ENCODE measurements at regions not wholly inside any gene's neighbourhood (a gene's known extent, or its start where the extent isn't known, plus 50 kb on each side); places are given as distances from the start of the nearest gene placed in this dataset.

DNA sequence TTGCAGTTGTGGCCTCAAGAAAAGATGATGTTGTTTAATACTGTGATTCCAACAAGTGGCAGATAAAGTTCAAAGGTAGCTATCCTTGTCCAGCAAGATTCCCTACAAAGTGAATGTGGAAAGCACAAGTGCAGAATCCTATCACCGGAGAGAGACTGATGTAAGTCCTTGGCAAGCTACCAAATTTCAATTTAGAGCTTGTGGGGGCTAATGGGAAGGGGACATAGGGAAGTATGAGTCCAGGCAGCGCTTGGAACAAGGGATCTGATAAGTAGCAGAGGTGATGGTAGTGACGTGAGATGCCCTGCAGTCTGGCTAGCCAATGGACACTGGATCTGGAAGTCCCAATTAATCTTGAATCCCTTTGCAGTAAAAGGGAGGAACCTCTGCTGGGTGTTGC lies 165.2 kb upstream of the DTNA start:
- Histone ChIP-seq H3K18ac (ENCODE audit: low read length) (no peak overlapping the region), H2BK12ac (ENCODE audit: low read length) (no peak overlapping the region), H2AK5ac (ENCODE audit: low read depth, low read length) (no peak overlapping the region), H4K8ac (ENCODE audit: low read depth, low read length) (no peak overlapping the region), H3K9ac (ENCODE audit: low read depth, low read length, poor library complexity) (no peak overlapping the region), H3K4me2 (ENCODE audit: insufficient read depth, low read length, poor library complexity, severe bottlenecking) (no peak overlapping the region), H3K36me3 (replicated peaks in 1 of 2; ENCODE audit: control insufficient read depth in 2 of 2, insufficient read depth in 2 of 2, low read length in 2 of 2) (no peaks in the 10 kb centered on the region), H3K27me3 (ENCODE audit: control insufficient read depth in 3 of 3, insufficient read depth in 3 of 3, low read depth in 1 of 3, low read length in 3 of 3) (no peaks in the 10 kb centered on the region), H4K91ac (ENCODE audit: low read depth, low read length, poor library complexity) (no peak overlapping the region), H2BK15ac (ENCODE audit: low read length) (no peak overlapping the region), H2BK5ac (ENCODE audit: low read length) (no peak overlapping the region), H3K9me3 (replicated peaks in 1 of 2; ENCODE audit: control insufficient read depth in 2 of 2, insufficient read depth in 1 of 2, low read depth in 1 of 2, low read length in 2 of 2) (no peaks in the 10 kb centered on the region), H3K79me1 (ENCODE audit: low read depth, low read length) (no peaks in the 10 kb centered on the region), H3K27ac (replicated peaks; ENCODE audit: low read length) (no peak overlapping the region), H3K23ac (ENCODE audit: low read depth, low read length, poor library complexity) (no peak overlapping the region), H3K4me3 (ENCODE audit: low read length in 2 of 2) (no peak overlapping the region), H2AFZ (ENCODE audit: low read length) (no peak overlapping the region), H2BK120ac (ENCODE audit: low read depth, low read length) (no peak overlapping the region), H3K4ac (ENCODE audit: low read length) (no peak overlapping the region), H3K4me1 (ENCODE audit: control insufficient read depth in 2 of 2, insufficient read depth in 1 of 2, low read depth in 1 of 2, low read length in 2 of 2) (no peaks in the 10 kb centered on the region), H3K14ac (ENCODE audit: low read length) (no peak overlapping the region)
- DNase-seq (ENCODE audit: low spot score): no peak
- no CpG with 5 or more reads among the region's 3 CpGs for WGBS, 2 donors (ENCODE audit: extremely low coverage in 2 of 2, insufficient read length in 2 of 2, insufficient replicate concordance in 1 of 2)

- H3K4me1 ChIP-seq (ENCODE audit: control insufficient read depth in 2 of 2, insufficient read depth in 1 of 2, low read depth in 1 of 2, low read length in 2 of 2): no peaks in the 10 kb centered on the region
- H3K14ac ChIP-seq (ENCODE audit: low read length): no peak overlapping the region
- no peaks in the 10 kb centered on the region for H3K9me3 ChIP-seq (replicated peaks in 1 of 2; ENCODE audit: control insufficient read depth in 2 of 2, insufficient read depth in 1 of 2, low read depth in 1 of 2, low read length in 2 of 2)
- no peak overlapping the region for H2BK12ac ChIP-seq (ENCODE audit: low read length)
- no CpG with 5 or more reads among the region's 2 CpGs for WGBS, 2 donors (ENCODE audit: extremely low coverage in 2 of 2, insufficient read length in 2 of 2, insufficient replicate concordance in 1 of 2)
- H3K9ac ChIP-seq (ENCODE audit: low read depth, low read length, poor library complexity): no peak overlapping the region
- H3K27ac ChIP-seq (replicated peaks; ENCODE audit: low read length): no peak overlapping the region
- no peak overlapping the region for H3K4ac ChIP-seq (ENCODE audit: low read length)
- no peaks in the 10 kb centered on the region for H3K27me3 ChIP-seq (ENCODE audit: control insufficient read depth in 3 of 3, insufficient read depth in 3 of 3, low read depth in 1 of 3, low read length in 3 of 3)
- no peak overlapping the region for H3K4me3 ChIP-seq (ENCODE audit: low read length in 2 of 2)
- H4K8ac ChIP-seq (ENCODE audit: low read depth, low read length): no peak overlapping the region
- no peak overlapping the region for H2BK5ac ChIP-seq (ENCODE audit: low read length)
- H3K23ac ChIP-seq (ENCODE audit: low read depth, low read length, poor library complexity): no peak overlapping the region
- no peak for DNase-seq (ENCODE audit: low spot score)
- H3K36me3 ChIP-seq (replicated peaks in 1 of 2; ENCODE audit: control insufficient read depth in 2 of 2, insufficient read depth in 2 of 2, low read length in 2 of 2): no peaks in the 10 kb centered on the region
- no peaks in the 10 kb centered on the region for H3K79me1 ChIP-seq (ENCODE audit: low read depth, low read length)
- no peak overlapping the region for H2BK120ac ChIP-seq (ENCODE audit: low read depth, low read length)
- no peak overlapping the region for H2AK5ac ChIP-seq (ENCODE audit: low read depth, low read length)
- H3K4me2 ChIP-seq (ENCODE audit: insufficient read depth, low read length, poor library complexity, severe bottlenecking): no peak overlapping the region
- no peak overlapping the region for H3K18ac ChIP-seq (ENCODE audit: low read length)
- no peak overlapping the region for H2BK15ac ChIP-seq (ENCODE audit: low read length)
- H4K91ac ChIP-seq (ENCODE audit: low read depth, low read length, poor library complexity): no peak overlapping the region
- no peak overlapping the region for H2AFZ ChIP-seq (ENCODE audit: low read length)
Measured at GRCh38 chr18:34548120-34548972, 161.8 kb upstream of the DTNA start.

DNA sequence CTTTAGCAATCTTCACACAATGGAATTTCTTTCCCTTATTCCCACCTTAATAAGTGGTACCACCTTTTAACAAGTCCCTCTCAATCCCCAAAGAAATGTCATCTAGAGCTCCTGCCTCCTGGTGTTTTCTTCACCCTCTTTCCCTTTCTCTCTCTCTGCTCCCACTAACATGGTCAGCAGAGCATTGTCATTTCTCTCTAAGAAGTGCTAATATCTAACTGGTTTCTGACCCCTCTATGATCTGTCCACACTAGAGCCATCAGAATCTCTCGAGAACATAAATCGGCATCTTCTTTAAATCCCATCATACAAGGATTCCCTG lies 161.2 kb upstream of the DTNA start:
- Histone ChIP-seq H2BK5ac (ENCODE audit: low read length) (no peak overlapping the region), H3K79me1 (ENCODE audit: low read depth, low read length) (no peaks in the 10 kb centered on the region), H3K14ac (ENCODE audit: low read length) (no peak overlapping the region), H3K23ac (ENCODE audit: low read depth, low read length, poor library complexity) (no peak overlapping the region), H4K91ac (ENCODE audit: low read depth, low read length, poor library complexity) (no peak overlapping the region), H2BK15ac (ENCODE audit: low read length) (no peak overlapping the region), H3K9me3 (replicated peaks in 1 of 2; ENCODE audit: control insufficient read depth in 2 of 2, insufficient read depth in 1 of 2, low read depth in 1 of 2, low read length in 2 of 2) (no peaks in the 10 kb centered on the region), H3K36me3 (replicated peaks in 1 of 2; ENCODE audit: control insufficient read depth in 2 of 2, insufficient read depth in 2 of 2, low read length in 2 of 2) (no peaks in the 10 kb centered on the region), H3K4ac (ENCODE audit: low read length) (no peak overlapping the region), H3K18ac (ENCODE audit: low read length) (no peak overlapping the region), H3K4me2 (ENCODE audit: insufficient read depth, low read length, poor library complexity, severe bottlenecking) (no peak overlapping the region), H2AK5ac (ENCODE audit: low read depth, low read length) (no peak overlapping the region), H3K27me3 (ENCODE audit: control insufficient read depth in 3 of 3, insufficient read depth in 3 of 3, low read depth in 1 of 3, low read length in 3 of 3) (no peaks in the 10 kb centered on the region), H2BK12ac (ENCODE audit: low read length) (no peak overlapping the region), H3K27ac (replicated peaks; ENCODE audit: low read length) (no peak overlapping the region), H2AFZ (ENCODE audit: low read length) (no peak overlapping the region), H3K4me1 (ENCODE audit: control insufficient read depth in 2 of 2, insufficient read depth in 1 of 2, low read depth in 1 of 2, low read length in 2 of 2) (no peaks in the 10 kb centered on the region), H3K4me3 (ENCODE audit: low read length in 2 of 2) (no peak overlapping the region), H4K8ac (ENCODE audit: low read depth, low read length) (no peak overlapping the region), H3K9ac (ENCODE audit: low read depth, low read length, poor library complexity) (no peak overlapping the region), H2BK120ac (ENCODE audit: low read depth, low read length) (no peak overlapping the region)
- DNase-seq (ENCODE audit: low spot score): no peak
- WGBS, 2 donors (ENCODE audit: extremely low coverage in 2 of 2, insufficient read length in 2 of 2, insufficient replicate concordance in 1 of 2): no CpG with 5 or more reads among the region's 2 CpGs

DNA sequence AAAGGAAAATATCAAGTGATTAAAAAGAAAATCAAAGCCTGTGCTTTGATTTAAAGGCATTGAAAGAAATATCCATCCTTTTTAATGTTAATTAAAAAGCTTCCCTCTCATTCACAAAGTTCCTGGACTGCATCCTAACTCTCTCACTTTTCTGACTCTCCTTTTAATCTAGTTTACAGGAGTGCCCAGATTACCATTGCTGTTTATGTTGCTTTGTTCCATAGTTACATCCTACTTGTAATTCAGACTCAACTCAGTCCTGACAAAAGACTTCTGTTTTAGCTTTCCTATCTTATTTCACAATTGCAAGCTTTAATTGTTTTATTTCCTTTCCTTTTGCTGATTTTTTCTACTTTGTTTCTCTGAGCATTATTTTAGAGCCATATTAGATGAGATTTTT lies 160.7 kb upstream of the DTNA start:
- Histone ChIP-seq H3K23ac (ENCODE audit: low read depth, low read length, poor library complexity) (no peak overlapping the region), H3K9ac (ENCODE audit: low read depth, low read length, poor library complexity) (no peak overlapping the region), H3K9me3 (replicated peaks in 1 of 2; ENCODE audit: control insufficient read depth in 2 of 2, insufficient read depth in 1 of 2, low read depth in 1 of 2, low read length in 2 of 2) (no peaks in the 10 kb centered on the region), H2BK15ac (ENCODE audit: low read length) (no peak overlapping the region), H3K4me2 (ENCODE audit: insufficient read depth, low read length, poor library complexity, severe bottlenecking) (no peak overlapping the region), H3K27ac (replicated peaks; ENCODE audit: low read length) (no peak overlapping the region), H3K4me3 (ENCODE audit: low read length in 2 of 2) (no peak overlapping the region), H3K18ac (ENCODE audit: low read length) (no peak overlapping the region), H3K14ac (ENCODE audit: low read length) (no peak overlapping the region), H2BK12ac (ENCODE audit: low read length) (no peak overlapping the region), H2BK120ac (ENCODE audit: low read depth, low read length) (no peak overlapping the region), H3K79me1 (ENCODE audit: low read depth, low read length) (no peaks in the 10 kb centered on the region), H2BK5ac (ENCODE audit: low read length) (no peak overlapping the region), H4K91ac (ENCODE audit: low read depth, low read length, poor library complexity) (no peak overlapping the region), H3K36me3 (replicated peaks in 1 of 2; ENCODE audit: control insufficient read depth in 2 of 2, insufficient read depth in 2 of 2, low read length in 2 of 2) (no peaks in the 10 kb centered on the region), H2AK5ac (ENCODE audit: low read depth, low read length) (no peak overlapping the region), H3K27me3 (ENCODE audit: control insufficient read depth in 3 of 3, insufficient read depth in 3 of 3, low read depth in 1 of 3, low read length in 3 of 3) (no peaks in the 10 kb centered on the region), H4K8ac (ENCODE audit: low read depth, low read length) (no peak overlapping the region), H3K4me1 (ENCODE audit: control insufficient read depth in 2 of 2, insufficient read depth in 1 of 2, low read depth in 1 of 2, low read length in 2 of 2) (no peaks in the 10 kb centered on the region), H2AFZ (ENCODE audit: low read length) (no peak overlapping the region), H3K4ac (ENCODE audit: low read length) (no peak overlapping the region)
- no peak for DNase-seq (ENCODE audit: low spot score)

Data from neuronal stem cell (in vitro differentiated cells).